HG02623 (cell line): ENCODE measurements at regions not wholly inside any gene's neighbourhood (a gene's known extent, or its start where the extent isn't known, plus 50 kb on each side); places are given as distances from the start of the nearest gene placed in this dataset.

Source experiments
- ATAC-seq: cut with Tn5 transposase; IDR thresholded peaks from one replicate; pipeline ENCODE4 v1.9.1; 2021; ENCODE audit warnings: moderate library complexity; ENCODE audit not compliant: unreplicated experiment

GRCh38 chr2:123136419-123136818 lies 888.7 kb upstream of the CNTNAP5 start:
- no peak for ATAC-seq

GRCh38 chr2:123144082-123144481 lies 881.0 kb upstream of the CNTNAP5 start:
- ATAC-seq = no peak

GRCh38 chr2:123153041-123153440 lies 872.0 kb upstream of the CNTNAP5 start:
- ATAC-seq = no peak

- ATAC-seq = no peak
Observed at GRCh38 chr2:123154195-123154594, 870.9 kb upstream of the CNTNAP5 start.

GRCh38 chr2:123157016-123157415 lies 868.1 kb upstream of the CNTNAP5 start:
- no peak for ATAC-seq

GRCh38 chr2:123162400-123163016 lies 862.6 kb upstream of the CNTNAP5 start:
- ATAC-seq = no peak

- no peak for ATAC-seq
Observed at GRCh38 chr2:123163398-123163797, 861.7 kb upstream of the CNTNAP5 start.

GRCh38 chr2:123164216-123164615 lies 860.9 kb upstream of the CNTNAP5 start:
- ATAC-seq = no peak

GRCh38 chr2:123165616-123166015 lies 859.5 kb upstream of the CNTNAP5 start:
- no peak for ATAC-seq

GRCh38 chr2:123179526-123179925 lies 845.6 kb upstream of the CNTNAP5 start:
- ATAC-seq = no peak

GRCh38 chr2:123195957-123196356 lies 829.1 kb upstream of the CNTNAP5 start:
- ATAC-seq = no peak

- ATAC-seq = no peak
Observed at GRCh38 chr2:123200035-123200434, 825.1 kb upstream of the CNTNAP5 start.

- ATAC-seq = no peak
Observed at GRCh38 chr2:123207245-123207644, 817.8 kb upstream of the CNTNAP5 start.

- no peak for ATAC-seq
Observed at GRCh38 chr2:123209202-123209601, 815.9 kb upstream of the CNTNAP5 start.

GRCh38 chr2:123211181-123211580 lies 813.9 kb upstream of the CNTNAP5 start:
- no peak for ATAC-seq

- no peak for ATAC-seq
Observed at GRCh38 chr2:123245156-123245555, 779.9 kb upstream of the CNTNAP5 start.

GRCh38 chr2:123258877-123259539 lies 766.1 kb upstream of the CNTNAP5 start:
- ATAC-seq = no peak

GRCh38 chr2:123262856-123263255 lies 762.2 kb upstream of the CNTNAP5 start:
- ATAC-seq = no peak

GRCh38 chr2:123283431-123283830 lies 741.7 kb upstream of the CNTNAP5 start:
- ATAC-seq = no peak

GRCh38 chr2:123303731-123304130 lies 721.4 kb upstream of the CNTNAP5 start:
- no peak for ATAC-seq
